Lung (tissue), 11 donors: ENCODE measurements at regions not wholly inside any gene's neighbourhood (a gene's known extent, or its start where the extent isn't known, plus 50 kb on each side); places are given as distances from the start of the nearest gene placed in this dataset.
"Not testable (repeated sequence)": the region's sequence is repeated elsewhere in the genome, so short reads cannot be mapped to it uniquely, and the experiment has no call there.

ENCODE experiments used
- ATAC-seq: fragments of 200-7000 bp; cut with Tn5 transposase; one replicate; pipeline ENCODE4 v1.9.1; 2020; ENCODE audit warnings: moderate number of reproducible peaks; ENCODE audit not compliant: insufficient read depth, low FRiP score
- DNase-seq, 3 donors: peaks; one replicate each; pipeline ENCODE4 v3.0.0-alpha.2; 2013 to 2017
- H3K27ac ChIP-seq, 2 donors: one replicate each; pipeline ENCODE4 v1.5.1; 2013; ENCODE audit warnings: mild to moderate bottlenecking in 2 of 2, moderate library complexity in 2 of 2, control low read depth in 1 of 2, inconsistent platforms in 1 of 2, low read depth in 1 of 2, low read length in 1 of 2
- H3K27me3 ChIP-seq, 3 donors: one replicate each; pipeline ENCODE4 v1.5.1; 2013; ENCODE audit warnings: low read length in 2 of 3; ENCODE audit not compliant: control insufficient read depth in 3 of 3, insufficient read depth in 3 of 3
- H3K36me3 ChIP-seq, 4 donors: one replicate each; pipeline ENCODE4 v1.5.1; 2013; ENCODE audit warnings: low read length in 4 of 4, mild to moderate bottlenecking in 1 of 4, moderate library complexity in 1 of 4; ENCODE audit not compliant: control insufficient read depth in 4 of 4, insufficient read depth in 4 of 4
- H3K4me1 ChIP-seq, 5 donors: one replicate each; pipeline ENCODE4 v1.5.1; 2013; ENCODE audit warnings: low read length in 5 of 5, mild to moderate bottlenecking in 2 of 5, moderate library complexity in 1 of 5; ENCODE audit not compliant: control insufficient read depth in 5 of 5, insufficient read depth in 5 of 5
- H3K4me3 ChIP-seq: one replicate; pipeline ENCODE4 v1.5.1; 2013; ENCODE audit warnings: mild to moderate bottlenecking, control low read depth, moderate library complexity
- H3K9ac ChIP-seq, 2 donors: one replicate each; pipeline ENCODE4 v1.5.1; 2013; ENCODE audit warnings: low read length in 2 of 2, control low read depth in 1 of 2; ENCODE audit not compliant: insufficient read depth in 1 of 2
- H3K9me3 ChIP-seq, 4 donors: one replicate each; pipeline ENCODE4 v1.5.1; 2013; ENCODE audit warnings: low read length in 3 of 4, mild to moderate bottlenecking in 1 of 4, moderate library complexity in 1 of 4; ENCODE audit not compliant: control insufficient read depth in 4 of 4, insufficient read depth in 3 of 4
- CTCF ChIP-seq: IDR thresholded peaks from 2 replicates; pipeline ENCODE4 v1.5.1; 2012; ENCODE audit warnings: mild to moderate bottlenecking; ENCODE audit errors: control extremely low read depth, extremely low read depth
- WGBS, 2 donors: extraction: QIAGEN DNeasy Blood & Tissue Kit; methylation state at CpG; one replicate each; pipeline ENCODE4 v1.1.7; 2013; 5-methylcytosine and 5-hydroxymethylcytosine counted together
- donor health status: control.
- donor health status: control.
- donor health status: Bipolar disorder and iron deficiency.
- donor health status: healthy.
- donor health status: DM: yes; HTN: yes; CAD: no.

GRCh38 chr4:11647433-11647832 lies 218.7 kb upstream of the HS3ST1 start:
- H3K36me3 ChIP-seq = no peaks in the 10 kb centered on the region
- ATAC-seq (no peak), DNase-seq (no peak)
- TF ChIP-seq CTCF = no peak
- H3K4me3 ChIP-seq = no peak overlapping the region
- no peak overlapping the region for H3K9ac ChIP-seq
- H3K27me3 ChIP-seq = no peaks in the 10 kb centered on the region
- no peak overlapping the region for H3K27ac ChIP-seq
- H3K9me3 ChIP-seq = no peaks in the 10 kb centered on the region
- H3K4me1 ChIP-seq = peaks cover 0 to 9% (median 3%) of the 10 kb centered on the region in 5 donors

- not testable (repeated sequence) for H3K4me3 ChIP-seq, DNase-seq, ATAC-seq, H3K9me3 ChIP-seq, H3K9ac ChIP-seq, H3K4me1 ChIP-seq, H3K27me3 ChIP-seq, H3K27ac ChIP-seq, H3K36me3 ChIP-seq
- 68 to 76% methylated on average over 2 of the region's 2 CpGs for WGBS, 2 donors
Observed at GRCh38 chr4:11643081-11643480, 214.4 kb upstream of the HS3ST1 start.

DNA sequence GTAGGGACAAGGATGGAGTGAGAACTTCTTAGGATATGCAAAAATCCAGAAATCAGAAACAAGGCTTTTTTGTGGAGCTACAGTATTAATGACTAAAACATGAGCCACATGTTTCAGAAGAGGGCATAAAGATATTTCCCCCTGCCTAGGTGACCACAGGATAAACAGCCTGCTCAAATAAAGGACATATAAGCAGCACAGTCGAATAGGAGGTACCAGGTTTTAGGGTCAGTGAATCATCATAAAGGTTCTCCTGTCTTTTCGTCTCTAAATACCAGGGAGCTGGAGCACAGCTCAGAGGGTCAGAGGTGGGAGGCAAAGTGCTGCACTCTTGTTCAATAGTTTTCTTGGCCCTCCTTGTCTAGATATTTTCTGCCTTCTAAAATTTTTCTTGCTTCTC lies 211.9 kb upstream of the HS3ST1 start:
- H3K4me3 ChIP-seq = no peak overlapping the region
- ATAC-seq (no peak), DNase-seq (no peak)
- H3K9me3 ChIP-seq = no peaks in the 10 kb centered on the region
- TF ChIP-seq CTCF = no peak
- H3K4me1 ChIP-seq = no peaks in the 10 kb centered on the region
- H3K27ac ChIP-seq = no peak overlapping the region
- WGBS, 2 donors = 84 to 90% methylated on average over 2 of the region's 2 CpGs
- no peak overlapping the region for H3K9ac ChIP-seq
- no peaks in the 10 kb centered on the region for H3K36me3 ChIP-seq
- no peaks in the 10 kb centered on the region for H3K27me3 ChIP-seq

DNA sequence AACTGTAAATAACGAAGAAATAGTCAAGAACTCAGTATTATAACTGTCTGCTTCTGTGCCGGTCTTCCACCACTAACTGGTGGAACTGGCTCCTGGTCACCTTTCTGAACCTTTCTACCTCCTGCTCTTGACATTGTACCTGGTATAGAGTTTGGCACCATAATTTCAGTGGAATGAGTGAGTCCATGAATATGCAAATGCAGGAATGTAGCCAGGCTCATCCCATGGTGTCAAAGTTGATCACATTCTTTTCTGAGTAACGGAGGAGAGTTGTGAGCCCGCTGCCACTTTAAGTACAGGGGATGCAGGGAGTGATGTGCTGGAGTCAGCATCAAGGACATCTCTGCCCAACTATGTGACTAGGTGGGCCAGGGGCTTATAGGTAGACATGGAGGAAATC lies 207.9 kb upstream of the HS3ST1 start:
- Histone ChIP-seq H3K9me3 (no peaks in the 10 kb centered on the region), H3K27ac (no peak overlapping the region), H3K4me3 (no peak overlapping the region), H3K36me3 (no peaks in the 10 kb centered on the region), H3K4me1 (peaks cover 0 to 4% (median 0%) of the 10 kb centered on the region in 5 donors), H3K27me3 (no peaks in the 10 kb centered on the region), H3K9ac (no peak overlapping the region)
- TF ChIP-seq CTCF = no peak
- DNase-seq (no peak), ATAC-seq (no peak)
- 69 to 82% methylated on average over 4 of the region's 4 CpGs for WGBS, 2 donors
